Activated CD4-positive, CD25-positive, alpha-beta regulatory T cell (primary cell): ENCODE measurements at regions not wholly inside any gene's neighbourhood (a gene's known extent, or its start where the extent isn't known, plus 50 kb on each side); places are given as distances from the start of the nearest gene placed in this dataset.
"Not testable (repeated sequence)": the region's sequence is repeated elsewhere in the genome, so short reads cannot be mapped to it uniquely, and the experiment has no call there.

Source experiments
- DNase-seq, 4 experiments: peaks; one replicate each; lab custom pipeline; 2025; lab: John Stamatoyannopoulos, UW

- DNase-seq = no peak
These were observed 182.3 kb downstream of the C9orf152 start for GRCh38 chr9:110025551-110026170.

- DNase-seq = no peak
These were observed 180.3 kb downstream of the C9orf152 start for GRCh38 chr9:110027671-110028081.

- DNase-seq = no peak
These were observed 179.7 kb downstream of the C9orf152 start for GRCh38 chr9:110028271-110028670.

- DNase-seq = no peak
These were observed 179.3 kb downstream of the C9orf152 start for GRCh38 chr9:110028676-110029075.

GRCh38 chr9:110029429-110029955 is 178.5 kb downstream of the C9orf152 start:
- no peak for DNase-seq

- DNase-seq = no peak
These were observed 177.9 kb downstream of the C9orf152 start for GRCh38 chr9:110029956-110030480.

GRCh38 chr9:110030632-110031031 is 177.3 kb downstream of the C9orf152 start:
- DNase-seq = no peak

- no peak for DNase-seq
These were observed 176.3 kb downstream of the C9orf152 start for GRCh38 chr9:110031511-110032173.

- DNase-seq = not testable (repeated sequence)
These were observed 175.4 kb downstream of the C9orf152 start for GRCh38 chr9:110032532-110032931.

- DNase-seq = no peak
These were observed 174.1 kb downstream of the C9orf152 start for GRCh38 chr9:110033869-110034268.

- DNase-seq = no peak
These were observed 171.7 kb downstream of the C9orf152 start for GRCh38 chr9:110036286-110036685.

GRCh38 chr9:110040788-110041187 is 167.2 kb downstream of the C9orf152 start:
- DNase-seq = no peak

GRCh38 chr9:110041452-110041851 is 166.5 kb downstream of the C9orf152 start:
- DNase-seq = no peak

GRCh38 chr9:110047232-110047954 is 160.6 kb downstream of the C9orf152 start:
- DNase-seq = no peak

- peak in 1 of 4 experiments; percentile 25 for DNase-seq
These were observed 160.0 kb downstream of the C9orf152 start for GRCh38 chr9:110047955-110048402.

- peak; percentile 58 to 73 (median 66) for DNase-seq
These were observed 159.5 kb downstream of the C9orf152 start for GRCh38 chr9:110048403-110048975.

- DNase-seq = peak in 1 of 4 experiments; percentile 26
These were observed 158.8 kb downstream of the C9orf152 start for GRCh38 chr9:110048976-110049698.

- peak in 1 of 4 experiments; percentile 26 for DNase-seq
These were observed 158.1 kb downstream of the C9orf152 start for GRCh38 chr9:110049699-110050450.

- no peak for DNase-seq
These were observed 157.0 kb downstream of the C9orf152 start for GRCh38 chr9:110050925-110051355.

GRCh38 chr9:110056062-110056461 is 151.9 kb downstream of the C9orf152 start:
- no peak for DNase-seq
